Mesenchymal stem cell (in vitro differentiated cells and primary cell): ENCODE measurements at regions not wholly inside any gene's neighbourhood (a gene's known extent, or its start where the extent isn't known, plus 50 kb on each side); places are given as distances from the start of the nearest gene placed in this dataset.
A peak's percentile ranks its signal among the peaks of the same experiment; 100 is the strongest.

Experiments used
- DNase-seq: peaks from one replicate; pipeline ENCODE4 v3.0.0-alpha.2; 2013
- H2AFZ ChIP-seq: one replicate; pipeline ENCODE4 v1.6.1; 2013; ENCODE audit warnings: low read depth, mild to moderate bottlenecking, control low read depth, inconsistent platforms, low read length, moderate library complexity
- H2AK5ac ChIP-seq: 2 replicates; pipeline ENCODE4 v1.6.1; 2013; ENCODE audit warnings: low read length, moderate library complexity, mild to moderate bottlenecking, inconsistent platforms; ENCODE audit not compliant: severe bottlenecking
- H2BK120ac ChIP-seq: one replicate; pipeline ENCODE4 v1.6.1; 2013; ENCODE audit warnings: low read depth, mild to moderate bottlenecking, inconsistent platforms, low read length, moderate library complexity
- H2BK12ac ChIP-seq, 2 experiments: one replicate each; pipeline ENCODE4 v1.6.1; 2013; ENCODE audit warnings: inconsistent platforms in 2 of 2, low read length in 2 of 2, mild to moderate bottlenecking in 2 of 2, moderate library complexity in 2 of 2, control low read depth in 1 of 2
- H2BK15ac ChIP-seq: one replicate; pipeline ENCODE4 v1.6.1; 2013; ENCODE audit warnings: mild to moderate bottlenecking, low read depth, inconsistent platforms; ENCODE audit not compliant: poor library complexity, severe bottlenecking
- H2BK5ac ChIP-seq: 2 replicates; pipeline ENCODE4 v1.6.1; 2013; ENCODE audit warnings: low read depth, mild to moderate bottlenecking, low read length, control low read depth, inconsistent platforms; ENCODE audit not compliant: poor library complexity, severe bottlenecking
- H3K14ac ChIP-seq, 2 experiments: one replicate each; pipeline ENCODE4 v1.6.1; 2013; ENCODE audit warnings: inconsistent platforms in 2 of 2, low read length in 2 of 2, control low read depth in 1 of 2, mild to moderate bottlenecking in 1 of 2, moderate library complexity in 1 of 2
- H3K18ac ChIP-seq, 2 experiments: one replicate each; pipeline ENCODE4 v1.6.1; 2013; ENCODE audit warnings: inconsistent platforms in 2 of 2, low read length in 2 of 2, control low read depth in 1 of 2, low read depth in 1 of 2, mild to moderate bottlenecking in 1 of 2
- H3K23ac ChIP-seq, 2 experiments: one replicate each; pipeline ENCODE4 v1.6.1; 2013; ENCODE audit warnings: inconsistent platforms in 2 of 2, low read length in 2 of 2, mild to moderate bottlenecking in 2 of 2, moderate library complexity in 2 of 2, control low read depth in 1 of 2
- H3K27ac ChIP-seq: 2 replicates; pipeline ENCODE4 v1.5.1; 2013; ENCODE audit warnings: mild to moderate bottlenecking, moderate library complexity, low read length, control low read depth, inconsistent platforms; ENCODE audit not compliant: poor library complexity, severe bottlenecking
- H3K27me3 ChIP-seq, 2 experiments: 2 replicates each; pipeline versions ENCODE4 v1.6.1 to v1.7.0; 2013; ENCODE audit warnings: low read length in 2 of 2, mild to moderate bottlenecking in 2 of 2, moderate library complexity in 2 of 2, control low read depth in 1 of 2, inconsistent platforms in 1 of 2; ENCODE audit not compliant: control insufficient read depth in 1 of 2, insufficient read depth in 1 of 2
- H3K36me3 ChIP-seq, 2 experiments: 2 replicates each; pipeline versions ENCODE4 v1.6.1 to v1.7.0; 2013; ENCODE audit warnings: low read length in 2 of 2, control low read depth in 1 of 2, inconsistent platforms in 1 of 2, low read depth in 1 of 2, mild to moderate bottlenecking in 1 of 2; ENCODE audit not compliant: insufficient read depth in 2 of 2, control insufficient read depth in 1 of 2
- H3K4ac ChIP-seq, 2 experiments: one replicate each; pipeline ENCODE4 v1.6.1; 2013; ENCODE audit warnings: inconsistent platforms in 2 of 2, low read length in 2 of 2, mild to moderate bottlenecking in 2 of 2, moderate library complexity in 2 of 2, control low read depth in 1 of 2, low read depth in 1 of 2
- H3K4me1 ChIP-seq: 2 replicates; pipeline ENCODE4 v1.6.1; 2013; ENCODE audit warnings: low read depth, low read length, control low read depth; ENCODE audit not compliant: control insufficient read depth, insufficient read depth
- H3K4me2 ChIP-seq: 2 replicates; pipeline ENCODE4 v1.6.1; 2013; ENCODE audit warnings: low read length, mild to moderate bottlenecking, inconsistent platforms; ENCODE audit not compliant: poor library complexity, severe bottlenecking
- H3K4me3 ChIP-seq, 2 experiments: 2 replicates each; pipeline versions ENCODE4 v1.5.1 to v1.7.0; 2013; ENCODE audit warnings: low read length in 2 of 2, mild to moderate bottlenecking in 2 of 2, control low read depth in 1 of 2, low read depth in 1 of 2; ENCODE audit not compliant: insufficient read depth in 1 of 2
- H3K79me1 ChIP-seq: replicated peaks from 2 replicates; pipeline ENCODE4 v1.6.1; 2013; ENCODE audit warnings: mild to moderate bottlenecking, control low read depth, low read length, inconsistent platforms; ENCODE audit not compliant: poor library complexity, severe bottlenecking
- H3K9ac ChIP-seq: 2 replicates; pipeline ENCODE4 v1.7.0; 2013; ENCODE audit warnings: mild to moderate bottlenecking, low read length, moderate library complexity
- H3K9me3 ChIP-seq: 2 replicates; pipeline ENCODE4 v1.7.0; 2013; ENCODE audit warnings: mild to moderate bottlenecking, low read length; ENCODE audit not compliant: control insufficient read depth
- H4K8ac ChIP-seq: one replicate; pipeline ENCODE4 v1.6.1; 2013; ENCODE audit warnings: inconsistent platforms, mild to moderate bottlenecking, low read length, moderate library complexity
- H4K91ac ChIP-seq: one replicate; pipeline ENCODE4 v1.6.1; 2013; ENCODE audit warnings: mild to moderate bottlenecking, low read length, inconsistent platforms
- WGBS: methylation state at CpG from one replicate; pipeline ENCODE4 v1.1.7; 2013; ENCODE audit warnings: mixed read lengths; 5-methylcytosine and 5-hydroxymethylcytosine counted together

DNA sequence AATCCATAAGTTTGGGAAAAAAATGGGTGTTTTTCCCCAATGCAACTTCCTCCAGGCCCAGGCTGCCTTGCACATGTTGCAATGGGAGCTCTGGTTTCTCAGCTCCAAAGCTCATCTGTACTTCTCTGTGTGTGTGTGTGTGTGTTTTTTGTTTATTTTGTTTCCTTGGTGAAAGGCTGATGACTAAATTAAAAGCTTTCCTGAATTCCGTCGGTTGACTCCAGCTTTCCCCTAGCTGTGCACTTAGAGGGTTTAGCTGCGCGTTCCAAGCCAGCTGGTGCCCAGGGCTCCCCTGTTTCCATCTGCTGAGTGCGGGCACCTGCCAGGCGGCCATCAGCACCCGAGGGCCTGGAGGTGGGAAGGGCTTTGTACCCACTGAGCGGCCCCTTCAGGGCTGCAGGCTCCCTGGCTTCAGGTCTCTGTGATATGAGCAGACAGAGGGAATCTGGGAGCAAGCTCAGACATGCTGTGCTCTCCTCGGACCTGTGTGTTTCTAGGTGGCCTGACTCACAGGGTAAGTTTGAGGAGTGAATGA, 129.1 kb upstream of the SOX1 start:
- H3K4ac ChIP-seq = no peak overlapping the region
- no peak overlapping the region for H3K14ac ChIP-seq
- H4K8ac ChIP-seq = no peak overlapping the region
- H3K23ac ChIP-seq = no peak overlapping the region
- no peaks in the 10 kb centered on the region for H3K4me1 ChIP-seq
- no peak overlapping the region for H2BK120ac ChIP-seq
- H2BK15ac ChIP-seq = no peak overlapping the region
- no peaks in the 10 kb centered on the region for H3K79me1 ChIP-seq
- H2AFZ ChIP-seq = no peak overlapping the region
- no peak overlapping the region for H4K91ac ChIP-seq
- H3K9me3 ChIP-seq = peaks cover 6% of the 10 kb centered on the region
- no peak overlapping the region for H3K18ac ChIP-seq
- H3K4me3 ChIP-seq = no peak overlapping the region
- DNase-seq = peak; percentile 86
- 55% methylated on average over 9 of the region's 9 CpGs for WGBS
- H2AK5ac ChIP-seq = no peak overlapping the region
- no peak overlapping the region for H3K9ac ChIP-seq
- no peak overlapping the region for H3K4me2 ChIP-seq
- H3K27ac ChIP-seq = no peak overlapping the region
- no peak overlapping the region for H2BK12ac ChIP-seq
- no peak overlapping the region for H2BK5ac ChIP-seq
- peaks cover 0 to 3% of the 10 kb centered on the region in 2 experiments for H3K27me3 ChIP-seq
- no peaks in the 10 kb centered on the region for H3K36me3 ChIP-seq

DNA sequence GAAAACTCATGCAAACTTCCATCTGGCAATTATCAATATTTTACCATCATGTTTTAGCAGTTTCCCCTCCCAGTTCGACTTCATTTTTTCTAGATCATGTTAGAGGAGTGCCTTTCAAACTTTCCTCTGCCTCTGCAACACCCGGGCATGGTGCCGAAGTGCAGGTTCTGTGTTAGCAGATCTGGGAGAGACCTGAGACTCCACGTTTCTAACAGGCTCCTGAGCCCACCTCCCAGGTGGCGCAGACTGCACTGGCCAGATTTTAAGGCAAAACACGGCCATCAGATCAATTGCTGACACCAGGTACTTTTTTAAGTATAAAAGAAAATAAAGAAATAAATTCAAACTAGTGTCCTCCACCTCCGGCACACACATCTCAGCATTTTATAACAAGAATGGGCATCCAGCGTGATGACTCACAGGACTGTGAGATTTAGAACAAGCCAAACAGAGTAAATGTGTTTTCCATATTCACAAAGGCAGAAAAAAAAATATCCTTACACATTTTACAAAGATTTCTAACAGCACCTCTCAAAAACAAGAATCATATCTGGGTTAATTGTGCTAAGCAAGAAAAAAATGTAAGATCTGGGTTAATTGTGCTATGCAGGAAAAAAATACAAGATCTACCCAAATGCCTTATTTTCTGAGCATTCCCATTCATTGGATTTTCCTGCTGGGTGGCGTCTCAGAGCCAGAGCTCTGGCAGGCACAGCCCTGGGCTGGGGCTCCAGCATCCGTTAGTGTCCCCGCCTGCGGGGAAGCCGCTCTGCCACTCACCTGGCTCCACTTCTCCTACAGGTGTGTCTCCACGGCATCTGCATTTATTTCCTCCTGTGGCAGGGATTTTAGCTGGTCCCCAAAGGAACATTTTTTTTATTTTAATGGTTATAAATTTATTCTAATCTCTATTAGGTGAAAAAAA, 127.9 kb upstream of the SOX1 start:
- no peak overlapping the region for H4K8ac ChIP-seq
- no peak overlapping the region for H2AFZ ChIP-seq
- H3K9me3 ChIP-seq = peaks cover 6% of the 10 kb centered on the region
- no peak overlapping the region for H3K4me2 ChIP-seq
- no peak overlapping the region for H2BK12ac ChIP-seq
- no peak overlapping the region for H3K18ac ChIP-seq
- no peak overlapping the region for H2BK5ac ChIP-seq
- DNase-seq = peak; percentile 4
- H3K36me3 ChIP-seq = no peaks in the 10 kb centered on the region
- no peak overlapping the region for H3K4me3 ChIP-seq
- H3K14ac ChIP-seq = no peak overlapping the region
- H2BK120ac ChIP-seq = no peak overlapping the region
- WGBS = 79% methylated on average over 11 of the region's 14 CpGs
- no peak overlapping the region for H4K91ac ChIP-seq
- H2AK5ac ChIP-seq = no peak overlapping the region
- H3K27me3 ChIP-seq = peaks cover 0 to 3% of the 10 kb centered on the region in 2 experiments
- no peak overlapping the region for H2BK15ac ChIP-seq
- no peak overlapping the region for H3K9ac ChIP-seq
- no peaks in the 10 kb centered on the region for H3K4me1 ChIP-seq
- H3K23ac ChIP-seq = no peak overlapping the region
- no peaks in the 10 kb centered on the region for H3K79me1 ChIP-seq
- H3K4ac ChIP-seq = no peak overlapping the region
- H3K27ac ChIP-seq = no peak overlapping the region

DNA sequence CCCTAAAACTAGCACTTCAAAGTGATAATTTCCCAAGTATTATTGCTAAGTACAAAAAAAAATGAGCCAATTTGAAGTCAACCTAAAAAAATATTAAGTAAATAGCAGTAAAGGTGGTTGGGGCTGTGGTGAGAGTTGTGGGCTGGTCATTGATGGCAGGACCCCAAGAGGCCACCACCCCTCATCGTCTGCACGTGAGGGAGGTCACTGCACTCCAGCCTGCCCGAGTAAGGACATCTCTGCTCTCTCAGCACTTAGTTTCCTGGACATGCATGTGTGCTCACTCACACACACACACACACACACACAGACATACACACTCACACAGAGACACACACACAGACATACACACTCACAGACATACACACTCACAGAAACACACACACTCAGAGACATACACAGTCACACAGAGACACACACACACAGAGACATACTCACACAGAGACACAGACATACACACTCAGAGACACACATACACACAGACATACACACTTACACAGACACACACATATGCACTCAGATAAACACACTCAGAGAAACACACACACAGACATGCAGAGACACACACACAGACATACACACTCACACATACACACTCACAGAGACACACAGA, 127.2 kb upstream of the SOX1 start:
- no peak overlapping the region for H2BK5ac ChIP-seq
- WGBS = 78% methylated on average over 3 of the region's 3 CpGs
- H3K4me2 ChIP-seq = no peak overlapping the region
- no peak overlapping the region for H2AFZ ChIP-seq
- H2AK5ac ChIP-seq = no peak overlapping the region
- no peaks in the 10 kb centered on the region for H3K36me3 ChIP-seq
- H2BK12ac ChIP-seq = no peak overlapping the region
- H3K14ac ChIP-seq = no peak overlapping the region
- no peak overlapping the region for H2BK120ac ChIP-seq
- no peak for DNase-seq
- H3K18ac ChIP-seq = no peak overlapping the region
- no peak overlapping the region for H3K27ac ChIP-seq
- H3K4me1 ChIP-seq = no peaks in the 10 kb centered on the region
- H3K4ac ChIP-seq = no peak overlapping the region
- H3K23ac ChIP-seq = peak overlapping the region in 1 of 2 experiments; percentile 42
- H3K4me3 ChIP-seq = no peak overlapping the region
- peaks cover 0 to 3% of the 10 kb centered on the region in 2 experiments for H3K27me3 ChIP-seq
- H3K79me1 ChIP-seq = no peaks in the 10 kb centered on the region
- no peak overlapping the region for H3K9ac ChIP-seq
- no peak overlapping the region for H4K91ac ChIP-seq
- peak overlapping the region; percentile 6 for H4K8ac ChIP-seq
- H3K9me3 ChIP-seq = peaks cover 6% of the 10 kb centered on the region
- no peak overlapping the region for H2BK15ac ChIP-seq

DNA sequence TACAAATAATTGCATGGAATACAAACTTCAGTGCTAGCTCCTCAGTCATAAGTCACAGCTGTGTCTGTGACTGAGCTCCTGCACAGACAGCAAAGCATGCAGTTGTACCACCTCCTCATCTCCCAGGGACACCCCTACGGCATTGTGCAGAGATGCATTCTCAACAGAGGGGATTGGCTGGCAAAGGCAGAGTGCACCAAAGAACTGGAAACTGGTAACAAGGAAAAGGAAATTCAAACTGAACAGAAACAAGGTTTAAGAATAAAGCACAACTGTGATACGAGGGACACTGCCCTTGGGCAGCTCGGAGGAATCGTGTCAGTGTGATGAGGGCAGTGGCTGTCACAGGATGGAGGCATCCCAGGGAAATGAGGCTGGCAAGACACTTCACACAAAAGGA, 126.1 kb upstream of the SOX1 start:
- no peak overlapping the region for H2AK5ac ChIP-seq
- H2BK5ac ChIP-seq = no peak overlapping the region
- no peak overlapping the region for H3K9ac ChIP-seq
- H4K8ac ChIP-seq = no peak overlapping the region
- no peak overlapping the region for H2BK12ac ChIP-seq
- no peaks in the 10 kb centered on the region for H3K36me3 ChIP-seq
- no peak overlapping the region for H2BK120ac ChIP-seq
- no peak for DNase-seq
- H3K27ac ChIP-seq = no peak overlapping the region
- H3K4me1 ChIP-seq = no peaks in the 10 kb centered on the region
- peak overlapping the region; percentile 18 for H2AFZ ChIP-seq
- peaks cover 6% of the 10 kb centered on the region for H3K9me3 ChIP-seq
- H3K18ac ChIP-seq = no peak overlapping the region
- H3K23ac ChIP-seq = no peak overlapping the region
- no peaks in the 10 kb centered on the region for H3K79me1 ChIP-seq
- H3K4ac ChIP-seq = no peak overlapping the region
- H3K27me3 ChIP-seq = peaks cover 0 to 3% of the 10 kb centered on the region in 2 experiments
- no peak overlapping the region for H4K91ac ChIP-seq
- no peak overlapping the region for H2BK15ac ChIP-seq
- no peak overlapping the region for H3K4me3 ChIP-seq
- no peak overlapping the region for H3K4me2 ChIP-seq
- H3K14ac ChIP-seq = no peak overlapping the region
- WGBS = 89% methylated on average over 4 of the region's 4 CpGs
